Neural cell (in vitro differentiated cells): ENCODE measurements at regions not wholly inside any gene's neighbourhood (a gene's known extent, or its start where the extent isn't known, plus 50 kb on each side); places are given as distances from the start of the nearest gene placed in this dataset.
"Not testable (repeated sequence)": the region's sequence is repeated elsewhere in the genome, so short reads cannot be mapped to it uniquely, and the experiment has no call there.

Source experiments
- H2AFZ ChIP-seq: fragments of 200-600, 300-800 bp; sonication (generic), shearing (Covaris generic); 2 replicates; pipeline ENCODE4 v1.6.0; 2014; ENCODE audit warnings: low read depth, mild to moderate bottlenecking, antibody characterized with exemption, low read length, moderate library complexity
- H3F3A ChIP-seq: fragments of 200-600 bp; shearing (Covaris generic); 2 replicates; pipeline ENCODE4 v1.6.1; 2016; ENCODE audit warnings: mild to moderate bottlenecking, moderate library complexity, mixed read lengths, antibody characterized with exemption, low read length; ENCODE audit not compliant: insufficient read depth, poor library complexity, severe bottlenecking
- H3K27ac ChIP-seq: fragments of 200-600, 300-800 bp; sonication (generic), shearing (Covaris generic); 2 replicates; pipeline ENCODE4 v1.5.1; 2014; ENCODE audit warnings: mild to moderate bottlenecking, low read length, moderate library complexity
- H3K27me3 ChIP-seq: fragments of 300-800, 200-600 bp; sonication (generic), shearing (Covaris generic); 2 replicates; pipeline ENCODE4 v1.6.0; 2014; ENCODE audit warnings: mild to moderate bottlenecking, low read depth, low read length, moderate library complexity; ENCODE audit not compliant: insufficient read depth
- H3K36me3 ChIP-seq: fragments of 300-800, 200-600 bp; sonication (generic), shearing (Covaris generic); 2 replicates; pipeline ENCODE4 v1.5.1; 2014; ENCODE audit warnings: mild to moderate bottlenecking, antibody characterized with exemption, low read length, moderate library complexity; ENCODE audit not compliant: insufficient read depth
- H3K4me2 ChIP-seq: fragments of 300-800, 200-600 bp; sonication (generic), shearing (Covaris generic); 2 replicates; pipeline ENCODE4 v1.6.0; 2014; ENCODE audit warnings: mild to moderate bottlenecking, low read length
- H3K4me3 ChIP-seq: fragments of 300-800, 200-600 bp; sonication (generic), shearing (Covaris generic); 2 replicates; pipeline ENCODE4 v1.5.1; 2014; ENCODE audit warnings: mild to moderate bottlenecking, low read length, moderate library complexity
- H3K79me2 ChIP-seq: fragments of 200-600 bp; shearing (Covaris generic); replicated peaks from 2 replicates; pipeline ENCODE4 v1.6.0; 2014; ENCODE audit warnings: mild to moderate bottlenecking, low read length, moderate library complexity; ENCODE audit not compliant: insufficient read depth
- H3K9ac ChIP-seq: fragments of 300-800, 200-600 bp; sonication (generic), shearing (Covaris generic); 2 replicates; pipeline ENCODE4 v1.6.1; 2016; ENCODE audit warnings: mild to moderate bottlenecking, low read length, mixed read lengths
- H3K9me2 ChIP-seq: fragments of 200-600 bp; shearing (Covaris generic); 2 replicates; pipeline ENCODE4 v1.6.1; 2016; ENCODE audit warnings: mild to moderate bottlenecking, low read length, mixed read lengths; ENCODE audit not compliant: insufficient read depth
- H3K9me3 ChIP-seq: fragments of 200-600, 300-800 bp; sonication (generic), shearing (Covaris generic); 2 replicates; pipeline ENCODE4 v1.6.1; 2016; ENCODE audit warnings: mild to moderate bottlenecking, mixed run types, low read length, moderate library complexity, mixed read lengths
- H4K20me1 ChIP-seq: fragments of 200-600 bp; shearing (Covaris generic); 2 replicates; pipeline ENCODE4 v1.6.1; 2016; ENCODE audit warnings: mild to moderate bottlenecking, mixed run types; ENCODE audit not compliant: insufficient read depth
- CTCF ChIP-seq: fragments of 450-650 bp; IDR thresholded peaks from 2 replicates; pipeline ENCODE4 v1.5.1; 2014; ENCODE audit warnings: antibody characterized with exemption, mild to moderate bottlenecking, moderate library complexity; ENCODE audit not compliant: poor library complexity, severe bottlenecking
- EP300 ChIP-seq: fragments of 450-650 bp; conservative IDR thresholded peaks from 2 replicates; pipeline ENCODE4 v1.6.1; 2014; ENCODE audit warnings: antibody characterized with exemption, mild to moderate bottlenecking, moderate library complexity; ENCODE audit not compliant: poor library complexity, severe bottlenecking
- EZH2 ChIP-seq: fragments of 200-600, 300-800 bp; shearing (Covaris generic), sonication (generic); IDR thresholded peaks from 2 replicates; pipeline ENCODE4 v1.6.1; 2014; ENCODE audit warnings: antibody characterized with exemption, low read length, borderline replicate concordance, mild to moderate bottlenecking; ENCODE audit not compliant: insufficient read depth, poor library complexity, severe bottlenecking
- MXI1 ChIP-seq: fragments of 450-650 bp; conservative IDR thresholded peaks from 2 replicates; pipeline ENCODE4 v1.6.1; 2014; ENCODE audit warnings: antibody characterized with exemption, mild to moderate bottlenecking; ENCODE audit not compliant: poor library complexity, severe bottlenecking
- POLR2AphosphoS5 ChIP-seq: IDR thresholded peaks from 2 replicates; pipeline ENCODE4 v1.6.1; 2012
- RAD21 ChIP-seq: fragments of 450-650 bp; conservative IDR thresholded peaks from 2 replicates; pipeline ENCODE4 v1.6.1; 2014; ENCODE audit warnings: antibody characterized with exemption, mild to moderate bottlenecking, moderate library complexity
- SMC3 ChIP-seq: fragments of 450-650 bp; conservative IDR thresholded peaks from 2 replicates; pipeline ENCODE4 v1.6.1; 2014; ENCODE audit warnings: antibody characterized with exemption, mild to moderate bottlenecking, moderate library complexity; ENCODE audit not compliant: poor library complexity
- TAF1 ChIP-seq: IDR thresholded peaks from 2 replicates; pipeline ENCODE4 v1.6.1; 2012; ENCODE audit warnings: low read depth
- TF ChIP-seq, protein P1 (sequence below): IDR thresholded peaks from 2 replicates; pipeline ENCODE4 v1.6.1; 2012; ENCODE audit warnings: borderline replicate concordance

- no peaks in the 10 kb centered on the region for H3K9me3 ChIP-seq
- H2AFZ ChIP-seq = no peak overlapping the region
- H3K4me2 ChIP-seq = no peak overlapping the region
- H4K20me1 ChIP-seq = no peaks in the 10 kb centered on the region
- no peak overlapping the region for H3K27ac ChIP-seq
- TF ChIP-seq RAD21 = no peak
- TF ChIP-seq SMC3 = no peak
- no peak for TF ChIP-seq EZH2
- H3K27me3 ChIP-seq = no peaks in the 10 kb centered on the region
- no peak overlapping the region for H3K9ac ChIP-seq
- H3K79me2 ChIP-seq = no peaks in the 10 kb centered on the region
- H3K4me3 ChIP-seq = no peak overlapping the region
- H3K36me3 ChIP-seq = no peaks in the 10 kb centered on the region
- H3F3A ChIP-seq = no peaks in the 10 kb centered on the region
- no peaks in the 10 kb centered on the region for H3K9me2 ChIP-seq
These were observed 1599.2 kb downstream of the EFNB2 start for GRCh38 chr13:104936304-104936703.

GRCh38 chr13:104920513-104920912, 1614.9 kb downstream of the EFNB2 start:
- not testable (repeated sequence) for H3K27me3 ChIP-seq, H2AFZ ChIP-seq, H3K4me3 ChIP-seq, H3K79me2 ChIP-seq, H3K36me3 ChIP-seq, H3K9ac ChIP-seq, H3K9me3 ChIP-seq, H3F3A ChIP-seq, H3K9me2 ChIP-seq, H3K27ac ChIP-seq, H4K20me1 ChIP-seq, H3K4me2 ChIP-seq

- H4K20me1 ChIP-seq = no peaks in the 10 kb centered on the region
- H3K36me3 ChIP-seq = no peaks in the 10 kb centered on the region
- H3F3A ChIP-seq = no peaks in the 10 kb centered on the region
- H3K27ac ChIP-seq = no peak overlapping the region
- TF ChIP-seq RAD21 (no peak), CTCF (no peak), POLR2AphosphoS5 (no peak), TAF1 (no peak), EP300 (no peak), MXI1 (no peak), EZH2 (no peak), SMC3 (no peak)
- TF ChIP-seq, protein P1, sequence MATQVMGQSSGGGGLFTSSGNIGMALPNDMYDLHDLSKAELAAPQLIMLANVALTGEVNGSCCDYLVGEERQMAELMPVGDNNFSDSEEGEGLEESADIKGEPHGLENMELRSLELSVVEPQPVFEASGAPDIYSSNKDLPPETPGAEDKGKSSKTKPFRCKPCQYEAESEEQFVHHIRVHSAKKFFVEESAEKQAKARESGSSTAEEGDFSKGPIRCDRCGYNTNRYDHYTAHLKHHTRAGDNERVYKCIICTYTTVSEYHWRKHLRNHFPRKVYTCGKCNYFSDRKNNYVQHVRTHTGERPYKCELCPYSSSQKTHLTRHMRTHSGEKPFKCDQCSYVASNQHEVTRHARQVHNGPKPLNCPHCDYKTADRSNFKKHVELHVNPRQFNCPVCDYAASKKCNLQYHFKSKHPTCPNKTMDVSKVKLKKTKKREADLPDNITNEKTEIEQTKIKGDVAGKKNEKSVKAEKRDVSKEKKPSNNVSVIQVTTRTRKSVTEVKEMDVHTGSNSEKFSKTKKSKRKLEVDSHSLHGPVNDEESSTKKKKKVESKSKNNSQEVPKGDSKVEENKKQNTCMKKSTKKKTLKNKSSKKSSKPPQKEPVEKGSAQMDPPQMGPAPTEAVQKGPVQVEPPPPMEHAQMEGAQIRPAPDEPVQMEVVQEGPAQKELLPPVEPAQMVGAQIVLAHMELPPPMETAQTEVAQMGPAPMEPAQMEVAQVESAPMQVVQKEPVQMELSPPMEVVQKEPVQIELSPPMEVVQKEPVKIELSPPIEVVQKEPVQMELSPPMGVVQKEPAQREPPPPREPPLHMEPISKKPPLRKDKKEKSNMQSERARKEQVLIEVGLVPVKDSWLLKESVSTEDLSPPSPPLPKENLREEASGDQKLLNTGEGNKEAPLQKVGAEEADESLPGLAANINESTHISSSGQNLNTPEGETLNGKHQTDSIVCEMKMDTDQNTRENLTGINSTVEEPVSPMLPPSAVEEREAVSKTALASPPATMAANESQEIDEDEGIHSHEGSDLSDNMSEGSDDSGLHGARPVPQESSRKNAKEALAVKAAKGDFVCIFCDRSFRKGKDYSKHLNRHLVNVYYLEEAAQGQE = no peak
- no peak overlapping the region for H3K4me3 ChIP-seq
- H3K79me2 ChIP-seq = no peaks in the 10 kb centered on the region
- no peak overlapping the region for H2AFZ ChIP-seq
- H3K9me2 ChIP-seq = no peaks in the 10 kb centered on the region
- H3K9ac ChIP-seq = no peak overlapping the region
- H3K4me2 ChIP-seq = no peak overlapping the region
- H3K9me3 ChIP-seq = no peaks in the 10 kb centered on the region
- H3K27me3 ChIP-seq = no peaks in the 10 kb centered on the region
These were observed 1615.4 kb downstream of the EFNB2 start for GRCh38 chr13:104920091-104920490.
